HG02678 (cell line): ENCODE measurements at regions not wholly inside any gene's neighbourhood (a gene's known extent, or its start where the extent isn't known, plus 50 kb on each side); places are given as distances from the start of the nearest gene placed in this dataset.

ENCODE experiments used
- ATAC-seq: cut with Tn5 transposase; IDR thresholded peaks from one replicate; pipeline ENCODE4 v1.9.1; 2021; ENCODE audit warnings: mild to moderate bottlenecking, moderate library complexity; ENCODE audit not compliant: unreplicated experiment

DNA sequence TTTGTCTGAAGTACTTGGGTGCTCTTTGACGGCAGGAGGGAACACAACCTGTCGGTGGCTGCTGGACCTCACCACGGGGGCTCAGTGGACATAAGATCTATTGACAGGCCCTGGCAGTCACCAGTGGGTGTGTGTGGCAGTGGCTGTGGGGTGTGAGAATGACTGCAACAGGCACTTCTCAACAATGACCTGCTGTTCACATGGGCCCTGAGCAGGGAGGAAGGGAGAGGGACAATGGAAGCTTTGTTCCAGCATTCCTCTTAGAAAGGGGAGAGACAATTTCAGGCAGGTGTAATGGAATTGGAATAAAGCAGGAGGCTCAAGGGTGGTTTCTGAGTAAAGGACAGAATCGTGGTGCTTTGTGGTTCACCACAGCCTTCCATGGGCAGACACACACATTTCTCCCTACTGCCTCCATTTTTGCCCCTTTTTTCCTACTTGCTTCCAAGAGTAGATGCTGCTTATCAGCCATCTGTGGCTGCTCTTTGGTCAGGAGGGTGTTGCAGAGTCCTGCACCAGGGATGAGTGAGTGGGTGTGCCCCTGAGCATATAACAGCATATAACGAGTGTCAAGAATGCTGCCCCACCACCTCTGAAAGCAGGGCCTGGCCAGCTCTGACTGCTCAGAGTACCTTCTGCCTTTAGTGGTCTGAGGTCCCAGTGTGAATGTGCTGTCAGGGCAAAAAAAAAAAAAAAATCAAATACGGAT is 267.7 kb downstream of the RASSF9 start:
- ATAC-seq, result no peak

DNA sequence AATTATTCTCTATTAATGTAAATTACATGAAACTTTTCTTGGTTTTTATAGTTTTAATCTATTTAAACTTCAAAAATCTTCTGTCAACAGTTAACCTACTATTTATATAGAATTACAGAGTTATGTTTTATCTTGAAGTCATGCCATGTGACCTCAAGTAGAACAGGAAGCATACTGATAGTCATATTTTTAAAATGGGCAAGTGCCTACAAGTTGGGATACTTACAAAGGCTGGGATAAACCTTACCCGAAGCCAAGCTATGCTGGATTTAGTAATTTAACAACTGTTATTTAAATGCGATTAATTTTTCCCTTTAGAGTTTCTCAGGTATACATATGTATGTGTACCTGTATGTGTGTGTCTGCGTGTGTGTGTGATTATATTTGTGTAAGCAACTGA is 266.9 kb downstream of the RASSF9 start:
- ATAC-seq, result no peak

DNA sequence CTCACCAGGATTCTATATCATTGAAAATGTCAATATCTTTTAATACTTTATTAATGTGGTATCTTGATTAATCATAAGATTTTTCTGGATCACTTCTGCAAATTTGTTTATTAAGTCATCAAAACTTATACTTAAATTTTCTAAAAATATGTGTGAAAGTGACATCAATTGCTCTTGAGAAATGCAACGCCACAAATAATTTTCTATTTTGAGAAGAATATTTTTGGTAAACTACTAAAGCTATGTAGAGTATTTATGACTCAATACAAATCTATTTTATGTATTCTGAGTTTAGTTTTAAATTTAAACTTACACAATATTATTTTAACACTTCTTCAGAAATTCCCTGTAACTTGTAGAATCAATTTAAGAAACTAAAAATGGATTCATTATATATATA is 263.3 kb downstream of the RASSF9 start:
- ATAC-seq, result no peak

DNA sequence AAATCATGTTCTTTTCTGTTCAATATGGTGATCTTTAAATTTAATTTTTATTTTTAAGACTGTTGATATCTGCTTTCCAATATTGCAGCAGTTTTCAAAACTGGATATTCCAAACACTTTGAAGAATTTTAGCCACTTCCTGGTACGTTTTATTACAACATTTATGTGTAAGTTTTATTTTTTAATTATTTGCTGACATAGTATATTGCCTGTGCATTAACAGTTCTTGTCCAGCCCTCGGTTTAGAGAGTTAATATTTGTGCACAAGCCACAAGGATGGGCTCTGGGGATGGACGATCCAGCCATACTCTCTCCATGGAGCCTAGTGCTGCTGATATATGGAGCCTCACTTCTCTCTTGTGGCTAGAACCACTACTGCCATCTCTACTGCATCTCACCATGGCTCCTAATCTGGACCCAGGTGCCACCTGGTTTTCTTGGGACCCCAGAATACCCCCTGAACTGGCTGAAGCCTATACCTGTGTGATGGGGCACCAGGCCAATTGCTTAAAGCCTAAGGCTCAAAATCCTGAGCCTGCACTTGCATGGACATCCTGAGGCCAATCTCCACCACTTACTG is 262.5 kb downstream of the RASSF9 start:
- ATAC-seq, result no peak

DNA sequence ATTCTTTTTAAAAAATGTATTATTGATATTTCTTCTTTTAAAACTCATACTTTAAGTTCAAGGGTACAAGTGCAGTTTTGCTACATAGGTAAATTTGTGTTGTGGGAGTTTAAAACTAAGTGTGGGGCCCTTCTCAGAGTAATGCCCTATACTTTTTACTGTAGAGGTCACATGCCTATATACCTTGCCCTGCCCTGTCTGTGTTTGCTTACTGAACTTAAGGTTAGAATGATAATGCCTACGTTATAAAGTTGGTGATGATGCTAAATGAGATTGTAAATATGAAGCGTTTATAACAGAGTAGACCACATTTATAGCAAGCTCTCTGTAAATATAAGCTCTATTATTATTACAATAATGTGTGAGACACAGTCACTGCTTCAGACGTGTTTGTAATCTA is 261.9 kb downstream of the RASSF9 start:
- no peak for ATAC-seq

DNA sequence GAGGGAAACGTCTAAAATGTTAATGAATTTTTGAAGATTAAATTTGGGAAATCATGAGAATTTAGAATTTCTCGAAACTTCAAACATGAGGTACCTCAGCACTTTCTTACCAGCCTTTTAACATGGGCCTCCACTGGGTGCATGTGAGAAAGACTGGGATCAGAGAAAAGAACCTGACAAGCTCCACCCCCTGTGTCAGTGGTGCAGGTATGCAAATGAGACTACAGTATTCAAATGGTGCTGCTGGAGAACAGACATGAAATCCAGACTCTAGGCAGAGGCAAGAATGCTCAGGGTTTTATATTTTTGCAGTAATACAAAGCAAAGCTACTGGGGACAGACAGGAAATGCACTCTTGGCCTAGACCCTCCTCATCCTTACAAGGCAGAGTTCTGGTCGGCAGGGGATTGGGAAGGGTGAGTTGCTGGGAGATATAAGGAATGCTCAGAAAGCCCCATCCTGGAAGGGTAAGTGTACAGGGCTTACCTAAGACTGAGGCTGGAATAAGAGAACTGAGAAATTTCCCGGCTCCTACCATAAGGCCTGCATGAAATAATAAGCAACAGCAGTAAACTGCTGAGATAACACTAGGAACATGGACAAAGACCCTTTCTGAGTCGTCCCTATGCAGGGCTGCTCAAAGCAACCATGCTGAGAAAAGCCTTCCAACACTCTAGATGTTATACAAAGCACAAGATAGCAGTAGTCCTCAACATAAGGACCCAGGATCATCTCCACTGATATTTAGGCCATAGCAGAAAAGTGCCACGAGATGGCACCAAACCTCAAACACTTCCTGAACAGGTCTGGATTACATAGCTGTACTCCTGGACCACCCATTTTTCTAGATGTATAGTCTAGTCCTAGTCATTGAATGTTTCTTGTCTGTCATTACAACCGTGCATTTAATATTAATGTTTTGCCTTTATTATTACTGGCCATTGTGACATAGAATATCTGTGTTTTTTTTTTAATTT is 260.8 kb downstream of the RASSF9 start:
- ATAC-seq, result peak; percentile 98

DNA sequence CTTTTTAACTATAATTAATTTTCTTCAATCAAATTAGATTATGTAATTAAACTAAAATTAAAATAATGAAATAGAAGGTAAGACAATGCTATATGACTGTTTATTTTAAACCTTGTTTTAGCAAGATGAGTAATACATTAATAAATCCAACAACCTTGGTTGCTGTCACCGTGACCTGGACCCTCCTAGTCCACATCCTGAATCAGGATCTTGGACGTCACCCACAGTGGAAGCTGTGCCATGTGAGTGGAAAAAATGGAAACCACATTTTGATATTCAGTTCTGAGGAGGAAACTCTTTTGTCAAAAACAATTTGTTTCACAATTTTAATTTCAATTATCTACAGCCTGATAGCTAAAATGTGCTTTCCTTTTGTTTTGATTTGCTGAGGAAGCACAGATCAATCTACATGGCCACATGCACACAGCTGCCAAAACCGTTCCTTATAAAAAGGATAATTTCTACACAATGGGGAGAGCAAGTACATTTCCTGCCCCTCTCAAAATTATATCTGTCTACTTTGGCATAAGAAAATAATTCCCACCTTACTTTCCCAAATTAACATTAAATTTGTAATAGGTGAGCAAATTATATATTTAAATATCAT is 255.5 kb downstream of the RASSF9 start:
- no peak for ATAC-seq

DNA sequence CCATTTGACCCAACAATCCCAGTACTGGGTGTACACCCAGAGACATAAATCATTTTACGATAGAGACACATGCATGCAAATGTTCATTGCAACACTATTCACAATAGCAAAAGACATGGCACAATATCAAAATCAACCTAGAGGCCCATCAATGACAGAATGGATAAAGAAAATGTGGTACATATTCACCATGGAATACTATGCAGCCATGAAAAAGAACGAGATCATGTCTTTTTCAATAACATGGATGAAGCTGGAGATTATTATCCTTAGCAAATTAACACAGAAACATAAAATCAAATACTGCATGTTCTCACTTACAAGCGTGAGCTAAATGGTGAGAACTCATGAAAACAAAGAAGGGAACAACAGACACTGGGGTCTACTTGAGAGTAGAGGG is 249.1 kb downstream of the RASSF9 start:
- ATAC-seq, result no peak

DNA sequence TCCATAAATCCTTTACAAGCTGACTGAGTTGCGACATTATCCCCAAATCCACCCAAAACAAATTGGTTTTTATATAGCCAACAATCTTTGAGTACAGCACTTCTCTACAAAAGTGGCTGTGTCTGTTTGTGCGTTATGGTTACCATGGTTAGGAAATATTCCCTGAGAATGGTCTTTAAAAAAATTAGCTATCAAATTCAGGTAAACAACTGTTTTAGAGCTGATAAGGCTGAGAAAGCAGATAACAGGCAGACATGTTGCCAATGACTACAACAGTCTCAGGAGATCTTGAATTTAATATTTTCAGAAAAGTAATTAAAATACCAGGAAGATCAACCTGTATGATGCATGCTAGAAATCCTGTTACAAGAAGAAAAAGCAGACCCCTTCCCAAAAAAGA is 248.0 kb downstream of the RASSF9 start:
- ATAC-seq, result no peak

DNA sequence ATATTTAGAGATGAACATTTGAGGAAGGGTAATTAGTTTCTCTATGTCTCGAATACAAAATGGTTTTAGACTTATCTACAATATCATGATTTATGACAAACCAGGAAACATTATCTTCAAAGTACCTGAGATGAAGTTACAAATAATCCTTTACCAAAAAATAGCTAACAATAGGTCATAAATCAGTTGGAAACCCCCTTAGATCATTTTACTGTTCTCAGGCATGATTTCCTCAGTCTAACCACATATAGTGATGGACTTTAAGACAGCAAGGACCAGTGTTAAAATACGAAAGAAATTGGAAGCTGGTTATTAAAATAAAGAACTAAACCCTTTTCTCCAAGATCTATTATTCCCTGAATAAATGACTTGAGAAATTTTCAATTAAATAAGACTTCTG is 235.4 kb downstream of the RASSF9 start:
- ATAC-seq, result no peak

DNA sequence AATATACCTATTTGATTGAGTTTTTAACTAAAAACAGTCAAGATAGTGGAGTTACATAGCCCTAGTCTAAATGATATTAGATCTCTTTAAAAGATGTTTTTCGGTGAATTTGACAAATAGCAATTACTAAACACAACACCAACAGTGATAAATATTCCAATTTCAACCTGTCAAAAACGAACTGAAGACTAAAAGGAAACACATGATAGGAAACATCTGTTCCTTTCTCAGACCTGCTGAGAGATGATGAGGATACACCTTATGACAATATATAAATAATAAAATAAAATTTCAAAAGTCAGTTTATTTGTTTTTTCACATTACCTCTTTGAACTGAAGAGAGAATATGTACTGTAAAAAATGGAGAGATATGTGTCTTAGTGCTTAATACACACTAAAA is 232.7 kb downstream of the RASSF9 start:
- ATAC-seq, result no peak

DNA sequence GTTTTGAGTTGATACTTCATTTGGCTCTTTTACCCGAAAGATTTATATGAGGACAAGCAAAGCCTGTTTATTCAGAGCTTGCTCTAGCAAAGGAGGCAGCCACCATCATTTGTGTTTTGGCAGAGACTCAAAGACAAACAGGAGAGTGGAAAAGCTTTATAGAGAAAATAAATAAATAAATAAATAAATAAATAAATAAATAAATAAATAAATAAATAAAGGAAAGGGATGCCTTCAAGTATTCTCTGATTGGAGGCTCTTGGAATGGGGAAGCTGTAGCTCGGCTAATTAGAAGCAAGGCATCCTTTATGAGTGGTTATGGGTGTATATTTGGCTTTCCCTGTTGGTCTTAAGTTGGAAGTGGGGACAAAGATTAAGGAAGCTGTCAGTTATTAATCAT is 229.8 kb downstream of the RASSF9 start:
- no peak for ATAC-seq

DNA sequence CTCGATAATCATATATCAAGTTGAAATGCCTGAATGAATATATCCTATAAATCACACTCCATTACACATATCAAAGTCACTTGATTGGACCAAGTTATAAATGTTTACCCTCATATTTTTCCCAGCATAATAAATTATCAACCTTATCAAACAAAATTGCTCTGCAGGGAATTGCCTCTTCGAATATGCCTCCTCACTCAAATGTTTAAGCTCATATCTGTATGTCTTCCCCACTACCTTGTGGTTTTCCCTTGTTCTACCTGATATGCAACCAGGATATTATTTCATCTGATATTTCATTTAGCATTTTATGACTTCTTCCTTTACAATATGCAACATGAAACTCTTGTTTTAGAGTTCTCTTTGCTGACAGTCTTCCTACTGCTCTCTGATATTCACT is 226.4 kb downstream of the RASSF9 start:
- ATAC-seq, result no peak

DNA sequence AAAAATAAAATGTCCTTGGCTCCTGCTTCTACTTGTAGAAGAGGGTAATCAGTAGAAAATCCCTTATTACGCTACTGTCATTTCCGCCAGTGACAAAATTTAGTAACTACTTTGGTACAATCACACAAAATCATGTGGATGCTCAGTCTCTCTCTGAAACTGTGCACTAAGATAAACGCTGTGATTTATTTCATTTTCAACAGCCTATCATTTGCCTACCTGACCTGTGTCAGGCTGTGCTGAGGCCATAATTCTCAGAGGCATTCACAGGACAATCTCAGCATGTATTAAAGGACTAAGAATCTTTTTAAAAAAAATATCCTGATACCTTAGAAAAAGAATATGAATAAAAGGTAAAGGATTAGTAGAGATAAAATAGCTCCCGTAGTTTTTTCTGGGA is 226.0 kb downstream of the RASSF9 start:
- ATAC-seq, result no peak

DNA sequence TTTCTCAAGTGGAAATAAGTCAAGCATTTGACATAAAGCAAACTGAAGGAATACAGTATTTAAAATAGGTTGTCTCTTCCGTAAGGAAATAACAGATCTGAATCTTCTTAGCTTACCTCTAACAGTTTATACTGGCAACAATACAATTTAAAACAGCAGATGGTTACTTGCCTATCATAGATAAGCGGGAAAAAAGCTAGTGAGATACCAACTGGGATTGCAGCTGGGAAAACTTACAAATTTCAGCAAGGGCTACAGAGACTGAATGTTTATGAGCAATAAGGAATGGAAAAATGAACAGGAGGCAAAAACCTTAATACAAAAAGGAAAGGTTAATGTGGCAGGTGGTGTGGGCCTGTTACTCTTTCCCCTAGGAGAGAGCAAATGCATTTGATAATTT is 220.0 kb downstream of the RASSF9 start:
- ATAC-seq, result no peak

DNA sequence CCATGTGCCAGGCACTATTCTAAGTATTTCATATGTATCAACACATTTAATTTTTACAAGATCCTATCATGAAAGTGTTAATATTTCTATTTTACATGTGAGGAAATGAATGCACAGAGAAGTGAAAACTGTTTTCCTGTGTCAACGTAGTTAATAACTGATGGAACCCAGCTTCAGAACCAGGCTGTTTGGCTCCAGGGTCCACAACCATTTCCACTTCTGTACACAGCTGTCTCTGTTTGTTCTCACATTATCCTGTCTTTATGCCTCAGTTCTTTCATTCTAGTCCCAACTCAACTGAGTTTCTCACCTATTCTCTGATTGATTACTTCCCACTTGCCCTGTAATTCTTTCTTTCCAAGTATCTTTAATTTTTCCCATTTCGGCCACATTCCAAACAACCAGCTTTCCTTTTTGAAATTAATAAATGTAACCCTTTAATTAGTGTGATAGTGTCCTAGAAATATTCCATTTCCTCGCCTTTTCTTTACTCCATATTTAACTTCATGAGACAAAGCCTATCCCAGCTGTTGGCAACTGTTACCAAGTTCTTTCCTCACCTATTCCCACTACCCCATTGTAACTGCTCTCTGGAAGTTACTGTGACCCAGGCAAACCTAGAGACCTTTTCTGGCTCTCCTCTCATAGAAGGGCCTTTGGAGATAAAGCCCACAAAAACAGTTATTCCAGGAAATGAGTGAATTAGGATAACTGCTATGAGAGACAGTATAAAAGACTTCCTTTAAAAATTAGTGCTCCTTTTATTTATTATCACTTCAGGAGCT is 218.7 kb downstream of the RASSF9 start:
- ATAC-seq, result no peak

DNA sequence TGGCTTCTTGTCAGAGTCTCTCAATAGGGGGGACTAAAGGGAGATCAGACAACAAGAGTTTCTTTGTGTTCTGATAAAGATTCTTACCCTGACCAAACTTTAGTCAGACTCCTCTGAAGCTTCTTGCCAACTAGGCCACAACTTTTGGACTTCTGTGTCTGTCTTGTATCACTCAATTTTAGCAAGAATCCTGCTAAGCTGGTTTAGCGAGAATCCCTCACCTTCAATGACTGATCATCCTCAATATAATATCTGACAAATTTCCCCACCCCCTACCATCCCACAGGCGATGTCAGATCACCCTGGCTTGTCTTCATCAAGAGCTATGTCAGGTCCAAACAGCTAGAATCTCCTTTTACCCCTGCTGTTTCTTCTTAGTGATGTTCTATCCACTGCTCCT is 215.2 kb downstream of the RASSF9 start:
- no peak for ATAC-seq

DNA sequence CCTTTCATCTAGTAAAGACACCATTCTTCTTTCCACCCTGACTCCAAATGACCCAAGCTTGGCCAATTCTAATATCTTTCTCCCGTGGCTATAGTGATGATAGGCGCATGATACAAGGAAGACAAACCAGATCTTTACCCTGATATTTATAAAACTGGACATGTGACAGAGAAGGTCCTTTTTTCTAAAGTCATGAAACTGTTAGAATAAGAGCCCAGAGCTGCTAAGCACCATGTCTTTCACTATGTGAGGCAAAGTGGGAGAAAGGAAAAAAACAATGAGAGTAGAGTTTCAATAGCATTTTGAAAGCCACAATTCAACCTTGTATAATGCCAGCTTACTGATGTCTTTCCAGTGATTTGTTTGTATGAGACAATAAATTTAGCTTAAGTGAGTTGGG is 212.4 kb downstream of the RASSF9 start:
- ATAC-seq, result no peak

DNA sequence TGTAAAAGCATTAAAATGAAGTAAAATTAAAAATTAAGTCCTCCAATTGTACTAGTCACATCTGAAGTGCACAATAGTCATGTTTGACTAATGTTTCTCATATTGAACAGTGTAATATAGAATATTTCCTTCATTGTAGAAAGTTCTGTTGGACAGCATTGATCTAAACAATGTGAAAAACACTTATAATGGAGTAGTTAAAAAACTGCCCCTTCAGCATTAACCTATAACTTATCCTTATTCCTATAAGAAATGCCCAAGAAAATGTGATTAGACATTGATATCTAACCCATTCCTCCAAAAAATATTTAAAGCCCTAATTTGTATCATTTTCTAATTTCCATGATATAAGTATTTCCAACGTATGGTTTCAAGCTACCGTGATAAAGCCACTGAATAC is 210.7 kb downstream of the RASSF9 start:
- ATAC-seq, result no peak

DNA sequence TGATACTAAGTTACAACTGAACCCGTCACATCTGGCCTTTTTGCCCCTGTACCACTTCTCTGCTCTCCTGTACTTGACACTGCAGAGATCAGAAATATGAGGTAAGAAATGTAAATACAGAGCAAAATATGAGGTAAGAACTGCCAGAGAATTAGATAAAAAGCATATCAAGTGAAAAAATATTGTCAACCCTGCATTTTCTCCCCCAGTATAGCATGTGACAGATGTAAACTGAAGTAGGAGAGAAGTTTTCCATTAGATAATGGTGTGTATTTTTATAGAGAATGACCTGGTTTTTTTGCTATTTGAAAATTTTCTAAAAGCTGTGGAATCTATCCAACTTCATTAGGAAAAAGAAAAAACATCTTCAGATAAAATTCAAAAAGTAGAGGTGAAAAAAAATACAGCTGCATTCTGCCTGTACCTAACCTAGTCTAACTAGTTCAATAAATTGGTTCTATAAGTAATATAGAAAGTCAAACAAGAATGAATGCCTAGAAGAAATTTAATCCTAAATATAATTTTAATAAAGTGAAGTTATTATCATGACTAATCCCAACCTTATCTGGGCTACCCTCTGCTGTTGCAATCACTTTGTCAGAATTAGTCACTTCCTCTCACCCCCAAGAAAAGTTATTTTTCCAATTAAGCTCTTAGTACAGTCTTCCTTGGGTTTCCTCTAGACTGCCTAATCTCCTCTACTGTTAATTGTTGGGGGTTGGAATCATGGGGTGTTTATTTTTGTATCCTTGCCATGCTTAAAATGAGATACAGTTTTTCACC is 210.0 kb downstream of the RASSF9 start:
- ATAC-seq, result no peak
